HG02763 (cell line): ENCODE measurements at regions not wholly inside any gene's neighbourhood (a gene's known extent, or its start where the extent isn't known, plus 50 kb on each side); places are given as distances from the start of the nearest gene placed in this dataset.
"Not testable (repeated sequence)": the region's sequence is repeated elsewhere in the genome, so short reads cannot be mapped to it uniquely, and the experiment has no call there.

Source experiments
- ATAC-seq: cut with Tn5 transposase; IDR thresholded peaks from one replicate; pipeline ENCODE4 v1.9.1; 2021; ENCODE audit warnings: mild to moderate bottlenecking, moderate library complexity; ENCODE audit not compliant: unreplicated experiment

GRCh38 chr6:67882436-67883311 is 752.4 kb upstream of the ADGRB3 start:
- no peak for ATAC-seq

GRCh38 chr6:67881706-67882065 is 753.4 kb upstream of the ADGRB3 start:
- no peak for ATAC-seq

GRCh38 chr6:67880939-67881705 is 754.0 kb upstream of the ADGRB3 start:
- ATAC-seq: no peak

GRCh38 chr6:67880343-67880742 is 754.7 kb upstream of the ADGRB3 start:
- not testable (repeated sequence) for ATAC-seq

- ATAC-seq: not testable (repeated sequence)
Measured at GRCh38 chr6:67879928-67880327, 755.2 kb upstream of the ADGRB3 start.

- ATAC-seq: not testable (repeated sequence)
Measured at GRCh38 chr6:67879105-67879904, 755.8 kb upstream of the ADGRB3 start.

GRCh38 chr6:67878216-67878615 is 756.9 kb upstream of the ADGRB3 start:
- not testable (repeated sequence) for ATAC-seq

GRCh38 chr6:67877288-67877687 is 757.8 kb upstream of the ADGRB3 start:
- no peak for ATAC-seq

GRCh38 chr6:67875877-67876383 is 759.2 kb upstream of the ADGRB3 start:
- ATAC-seq: no peak

- no peak for ATAC-seq
Measured at GRCh38 chr6:67870321-67870720, 764.8 kb upstream of the ADGRB3 start.

- ATAC-seq: no peak
Measured at GRCh38 chr6:67863346-67863745, 771.7 kb upstream of the ADGRB3 start.

GRCh38 chr6:67854098-67854497 is 781.0 kb upstream of the ADGRB3 start:
- no peak for ATAC-seq

- no peak for ATAC-seq
Measured at GRCh38 chr6:67839818-67840217, 795.3 kb upstream of the ADGRB3 start.

GRCh38 chr6:67825201-67825895 is 809.7 kb upstream of the ADGRB3 start:
- ATAC-seq: no peak

GRCh38 chr6:67818322-67818721 is 816.8 kb upstream of the ADGRB3 start:
- ATAC-seq: no peak

- ATAC-seq: no peak
Measured at GRCh38 chr6:67815623-67816022, 819.5 kb upstream of the ADGRB3 start.

- no peak for ATAC-seq
Measured at GRCh38 chr6:67814262-67814661, 820.8 kb upstream of the ADGRB3 start.

GRCh38 chr6:67812693-67813092 is 822.4 kb upstream of the ADGRB3 start:
- no peak for ATAC-seq

- no peak for ATAC-seq
Measured at GRCh38 chr6:67812125-67812524, 823.0 kb upstream of the ADGRB3 start.

GRCh38 chr6:67811239-67812037 is 823.6 kb upstream of the ADGRB3 start:
- no peak for ATAC-seq
